Hematopoietic multipotent progenitor cell (in vitro differentiated cells): ENCODE measurements at regions not wholly inside any gene's neighbourhood (a gene's known extent, or its start where the extent isn't known, plus 50 kb on each side); places are given as distances from the start of the nearest gene placed in this dataset.
"Not testable (repeated sequence)": the region's sequence is repeated elsewhere in the genome, so short reads cannot be mapped to it uniquely, and the experiment has no call there.

Experiments used
- DNase-seq, 3 donors: peaks; one replicate each; pipeline ENCODE4 v3.0.0-alpha.2; 2011 to 2015; ENCODE audit warnings: low read depth in 2 of 3, low spot score in 2 of 3

GRCh38 chr5:116785106-116785505 lies 210.5 kb upstream of the SEMA6A start:
- DNase-seq: no peak

- DNase-seq: no peak
Observed at GRCh38 chr5:116779846-116780245, 205.2 kb upstream of the SEMA6A start.

GRCh38 chr5:116778651-116779280 lies 204.1 kb upstream of the SEMA6A start:
- DNase-seq: no peak

GRCh38 chr5:116778032-116778431 lies 203.4 kb upstream of the SEMA6A start:
- no peak for DNase-seq

- no peak for DNase-seq
Observed at GRCh38 chr5:116773926-116774325, 199.3 kb upstream of the SEMA6A start.

GRCh38 chr5:116772806-116773205 lies 198.2 kb upstream of the SEMA6A start:
- DNase-seq: no peak

- no peak for DNase-seq
Observed at GRCh38 chr5:116772152-116772501, 197.5 kb upstream of the SEMA6A start.

- no peak for DNase-seq
Observed at GRCh38 chr5:116771466-116772151, 197.0 kb upstream of the SEMA6A start.

GRCh38 chr5:116769953-116770352 lies 195.3 kb upstream of the SEMA6A start:
- not testable (repeated sequence) for DNase-seq

- no peak for DNase-seq
Observed at GRCh38 chr5:116769470-116769869, 194.8 kb upstream of the SEMA6A start.

- DNase-seq: no peak
Observed at GRCh38 chr5:116766470-116766947, 191.9 kb upstream of the SEMA6A start.

GRCh38 chr5:116765441-116765840 lies 190.8 kb upstream of the SEMA6A start:
- DNase-seq: no peak

- no peak for DNase-seq
Observed at GRCh38 chr5:116764941-116765340, 190.3 kb upstream of the SEMA6A start.

GRCh38 chr5:116763987-116764866 lies 189.6 kb upstream of the SEMA6A start:
- no peak for DNase-seq

- DNase-seq: no peak
Observed at GRCh38 chr5:116759860-116760640, 185.4 kb upstream of the SEMA6A start.

GRCh38 chr5:116757326-116757725 lies 182.7 kb upstream of the SEMA6A start:
- no peak for DNase-seq

GRCh38 chr5:116756531-116756930 lies 181.9 kb upstream of the SEMA6A start:
- no peak for DNase-seq

- no peak for DNase-seq
Observed at GRCh38 chr5:116754556-116754955, 179.9 kb upstream of the SEMA6A start.

- DNase-seq: no peak
Observed at GRCh38 chr5:116751684-116752083, 177.1 kb upstream of the SEMA6A start.

- no peak for DNase-seq
Observed at GRCh38 chr5:116750631-116751580, 176.3 kb upstream of the SEMA6A start.
